HG02642 (cell line): ENCODE measurements at regions not wholly inside any gene's neighbourhood (a gene's known extent, or its start where the extent isn't known, plus 50 kb on each side); places are given as distances from the start of the nearest gene placed in this dataset.
A peak's percentile ranks its signal among the peaks of the same experiment; 100 is the strongest.

Experiments
- ATAC-seq: cut with Tn5 transposase; IDR thresholded peaks from one replicate; pipeline ENCODE4 v1.9.1; 2021; ENCODE audit warnings: mild to moderate bottlenecking; ENCODE audit not compliant: unreplicated experiment, poor library complexity

- peak; percentile 56 for ATAC-seq
Observed at GRCh38 chr5:5039918-5040317, 100.2 kb upstream of the ADAMTS16 start.

DNA sequence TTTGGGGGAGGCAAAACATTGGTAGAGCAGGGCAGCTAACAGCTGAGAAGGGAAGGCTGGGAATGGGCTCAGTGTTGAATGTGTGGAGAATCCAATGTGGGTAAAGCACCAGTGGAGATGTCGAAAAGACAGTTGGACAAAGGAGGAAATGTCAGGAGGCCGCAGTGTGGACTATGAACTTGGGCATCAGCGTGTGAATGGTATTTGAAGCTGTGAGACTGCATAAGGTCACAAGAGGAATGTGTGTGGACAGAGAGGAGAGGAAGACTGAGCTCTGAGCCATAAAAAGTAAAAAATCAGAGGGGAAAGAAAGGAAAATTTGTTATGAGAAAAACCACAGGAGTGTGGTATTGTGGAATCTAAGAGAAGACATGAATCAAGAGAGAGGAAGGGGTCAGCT is 99.4 kb upstream of the ADAMTS16 start:
- no peak for ATAC-seq

DNA sequence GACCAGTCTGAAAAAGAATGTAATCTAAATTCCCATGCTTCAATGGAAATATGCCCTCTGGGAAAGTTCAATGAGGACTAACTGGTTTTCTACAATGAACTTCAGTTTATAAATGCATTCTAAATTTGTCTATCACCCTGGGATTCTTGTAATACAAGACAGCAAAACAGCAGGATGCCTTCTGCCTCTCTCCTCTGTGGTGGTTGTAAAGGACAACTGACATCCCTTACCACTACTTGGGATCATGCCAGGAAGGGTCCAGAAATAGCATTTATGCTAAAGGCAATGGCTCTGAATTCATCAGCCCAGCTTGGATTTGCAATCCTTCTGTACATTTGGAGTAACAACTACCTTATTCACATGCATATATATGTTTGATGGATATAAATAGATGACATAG is 97.3 kb upstream of the ADAMTS16 start:
- no peak for ATAC-seq

- no peak for ATAC-seq
Observed at GRCh38 chr5:5043346-5043745, 96.8 kb upstream of the ADAMTS16 start.

DNA sequence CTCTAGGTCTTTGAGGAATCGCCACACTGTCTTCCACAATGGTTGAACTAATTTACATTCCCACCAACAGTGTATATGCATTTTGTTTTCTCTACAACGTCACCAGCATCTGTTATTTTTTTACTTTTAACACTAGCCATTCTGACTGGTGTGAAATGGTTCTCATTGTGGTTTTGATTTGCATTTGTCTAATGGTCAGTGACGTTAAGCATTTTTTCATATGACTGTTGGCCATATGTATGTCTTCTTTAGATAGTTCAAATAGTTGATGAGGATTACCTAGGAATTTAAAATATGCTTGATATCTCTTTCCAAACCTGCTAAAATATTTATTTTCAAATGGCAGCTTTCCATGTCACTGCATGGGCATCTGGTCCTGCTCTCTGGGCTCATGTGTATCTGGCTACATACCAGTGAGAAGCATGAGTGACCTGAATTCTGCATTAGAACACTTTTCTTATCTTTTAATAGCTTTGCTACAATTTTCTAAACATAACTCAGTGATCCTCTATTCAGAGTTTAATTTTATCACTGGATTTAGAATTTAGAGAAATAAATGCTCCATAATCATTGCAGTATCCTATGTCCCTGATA is 95.8 kb upstream of the ADAMTS16 start:
- ATAC-seq = no peak

DNA sequence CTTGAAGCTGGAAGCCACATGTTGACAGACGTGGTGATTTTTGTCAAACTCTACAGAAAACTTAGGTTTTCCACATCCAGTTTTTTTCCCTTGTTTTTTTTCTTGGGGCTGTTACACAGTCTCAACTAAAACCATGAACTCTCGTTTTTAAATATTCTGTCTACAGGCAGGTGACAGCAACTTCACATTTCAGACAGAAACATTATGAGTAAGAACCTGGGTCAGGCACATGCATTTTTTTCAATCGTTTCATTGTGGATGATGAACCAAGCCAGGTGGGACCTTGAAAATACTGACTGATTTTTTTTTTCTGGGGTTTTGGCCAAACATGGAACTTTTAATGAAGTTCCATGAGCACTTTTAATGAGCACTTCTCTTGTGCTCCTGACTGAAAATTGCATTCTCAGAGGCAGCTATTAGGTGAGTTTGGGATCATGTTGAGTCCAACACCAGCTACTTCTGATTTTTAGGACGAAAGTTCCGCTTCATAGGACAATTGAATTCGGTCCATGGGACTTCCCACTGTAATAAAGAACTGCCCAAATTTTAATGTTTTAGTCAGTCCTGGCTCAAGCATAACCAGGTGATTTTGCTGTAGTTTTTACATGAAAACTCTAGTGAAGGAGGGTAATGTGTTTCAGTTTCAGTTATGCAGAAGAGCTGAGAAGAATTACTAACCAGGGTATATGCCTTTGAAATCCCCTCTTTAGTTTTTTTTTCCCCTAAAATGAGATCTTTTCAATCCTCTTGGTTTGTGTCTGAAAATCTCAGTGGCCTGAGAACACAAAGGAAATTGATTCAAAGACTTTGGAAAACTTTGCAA is 93.2 kb upstream of the ADAMTS16 start:
- ATAC-seq = peak; percentile 86

- no peak for ATAC-seq
Observed at GRCh38 chr5:5050801-5051200, 89.3 kb upstream of the ADAMTS16 start.

GRCh38 chr5:5055712-5056111 is 84.4 kb upstream of the ADAMTS16 start:
- no peak for ATAC-seq

GRCh38 chr5:5061836-5062235 is 78.3 kb upstream of the ADAMTS16 start:
- ATAC-seq = no peak

GRCh38 chr5:5062525-5063302 is 77.4 kb upstream of the ADAMTS16 start:
- no peak for ATAC-seq

GRCh38 chr5:5063533-5063953 is 76.6 kb upstream of the ADAMTS16 start:
- ATAC-seq = peak; percentile 57

DNA sequence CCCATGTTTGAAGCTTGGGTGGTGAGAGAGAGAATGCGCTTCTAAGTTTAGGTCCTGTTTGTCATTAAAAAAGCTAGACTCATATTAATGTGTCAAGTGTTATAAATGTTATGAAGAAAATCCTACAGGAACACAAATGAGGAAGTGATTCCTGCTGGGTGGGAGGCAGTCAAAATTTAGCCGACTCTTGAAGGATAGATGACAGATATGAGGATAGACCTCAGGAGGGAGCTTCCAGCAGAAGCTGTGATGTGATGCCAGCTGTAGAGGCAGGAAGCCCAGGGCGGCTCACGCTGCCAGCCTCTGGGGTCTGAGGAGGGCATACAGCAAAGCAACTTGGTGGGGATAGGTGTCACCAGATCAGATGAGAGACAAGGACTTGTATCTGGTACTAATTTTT is 74.7 kb upstream of the ADAMTS16 start:
- no peak for ATAC-seq

DNA sequence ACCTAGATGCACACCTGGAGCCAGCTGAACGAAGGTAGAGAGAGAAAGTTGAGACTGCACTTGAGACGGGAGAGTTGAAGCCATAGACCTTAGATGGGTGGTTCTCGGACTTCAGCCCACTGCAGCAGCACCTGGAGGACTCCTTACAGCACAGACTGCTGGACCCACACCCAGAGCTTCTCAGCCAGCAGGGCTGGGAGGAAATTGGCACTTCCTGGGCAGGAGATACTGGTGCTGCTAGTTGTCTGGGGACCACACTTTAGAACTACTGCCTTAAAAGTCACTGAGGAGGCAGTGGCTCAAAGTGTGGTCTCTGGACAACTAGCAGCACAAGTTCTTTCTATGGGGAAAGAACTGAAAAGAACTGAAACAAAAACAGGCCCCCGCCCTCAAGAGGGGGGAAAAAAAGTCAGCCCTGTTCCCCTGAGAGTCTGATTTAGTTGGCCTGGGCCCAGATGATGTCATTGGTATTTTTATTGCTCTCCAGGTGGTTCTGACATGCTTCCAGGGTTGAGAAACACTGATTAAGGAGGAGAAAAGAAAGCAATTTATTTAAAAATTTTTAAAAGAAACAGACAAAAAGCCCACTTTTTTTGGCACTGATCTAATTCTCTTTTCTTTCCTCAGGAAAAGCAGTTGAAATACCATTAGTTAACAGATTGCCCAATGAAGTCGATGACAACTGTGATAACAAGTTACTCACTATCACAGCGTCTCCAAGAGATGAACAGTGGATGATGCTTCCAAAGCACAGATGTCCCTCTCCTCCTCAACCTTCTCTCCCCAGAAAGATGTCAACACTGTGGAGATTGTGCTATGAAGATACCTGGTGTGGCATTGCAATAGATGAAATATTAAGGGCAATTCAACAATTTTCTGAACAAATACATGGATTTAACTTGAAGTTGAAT is 73.6 kb upstream of the ADAMTS16 start:
- ATAC-seq = no peak

- no peak for ATAC-seq
Observed at GRCh38 chr5:5069851-5070250, 70.3 kb upstream of the ADAMTS16 start.

DNA sequence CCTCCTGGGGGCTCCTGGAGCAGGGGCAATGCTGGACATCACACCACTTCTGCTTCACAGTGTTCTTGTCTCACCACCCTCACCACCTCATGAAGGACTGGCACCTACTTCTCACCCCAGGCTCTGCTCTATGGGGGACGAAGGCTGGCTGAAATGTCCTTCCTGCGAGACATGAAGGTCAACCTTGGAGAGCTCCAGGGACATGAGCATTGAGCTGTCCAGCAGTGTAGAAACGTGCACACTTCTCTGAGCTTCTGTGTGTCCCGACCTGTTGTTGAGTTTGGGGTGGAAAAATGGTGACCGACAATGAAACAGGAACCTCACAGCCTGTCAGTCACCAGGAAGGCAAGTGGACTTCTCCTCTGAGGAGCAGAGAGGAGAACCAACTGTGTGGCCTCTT is 68.6 kb upstream of the ADAMTS16 start:
- no peak for ATAC-seq

DNA sequence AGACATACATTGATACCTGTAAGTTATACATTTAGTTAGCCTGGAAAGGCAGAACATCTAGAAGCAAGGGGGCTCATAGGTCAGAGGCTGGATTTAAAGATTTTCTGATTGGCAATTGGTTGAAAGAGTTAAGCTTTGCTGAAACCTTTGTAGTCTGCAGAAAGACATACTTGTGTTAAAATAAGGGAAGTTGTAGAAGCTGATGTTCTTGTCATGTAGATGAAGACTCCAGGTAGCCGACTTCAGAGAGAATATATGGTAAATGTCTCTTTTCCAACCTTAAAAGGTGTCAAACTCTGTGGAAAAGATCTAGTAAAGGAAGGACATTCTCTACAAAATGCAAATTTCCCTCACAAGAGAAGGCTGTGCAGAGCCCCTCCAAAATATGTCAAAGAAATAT is 62.9 kb upstream of the ADAMTS16 start:
- no peak for ATAC-seq

DNA sequence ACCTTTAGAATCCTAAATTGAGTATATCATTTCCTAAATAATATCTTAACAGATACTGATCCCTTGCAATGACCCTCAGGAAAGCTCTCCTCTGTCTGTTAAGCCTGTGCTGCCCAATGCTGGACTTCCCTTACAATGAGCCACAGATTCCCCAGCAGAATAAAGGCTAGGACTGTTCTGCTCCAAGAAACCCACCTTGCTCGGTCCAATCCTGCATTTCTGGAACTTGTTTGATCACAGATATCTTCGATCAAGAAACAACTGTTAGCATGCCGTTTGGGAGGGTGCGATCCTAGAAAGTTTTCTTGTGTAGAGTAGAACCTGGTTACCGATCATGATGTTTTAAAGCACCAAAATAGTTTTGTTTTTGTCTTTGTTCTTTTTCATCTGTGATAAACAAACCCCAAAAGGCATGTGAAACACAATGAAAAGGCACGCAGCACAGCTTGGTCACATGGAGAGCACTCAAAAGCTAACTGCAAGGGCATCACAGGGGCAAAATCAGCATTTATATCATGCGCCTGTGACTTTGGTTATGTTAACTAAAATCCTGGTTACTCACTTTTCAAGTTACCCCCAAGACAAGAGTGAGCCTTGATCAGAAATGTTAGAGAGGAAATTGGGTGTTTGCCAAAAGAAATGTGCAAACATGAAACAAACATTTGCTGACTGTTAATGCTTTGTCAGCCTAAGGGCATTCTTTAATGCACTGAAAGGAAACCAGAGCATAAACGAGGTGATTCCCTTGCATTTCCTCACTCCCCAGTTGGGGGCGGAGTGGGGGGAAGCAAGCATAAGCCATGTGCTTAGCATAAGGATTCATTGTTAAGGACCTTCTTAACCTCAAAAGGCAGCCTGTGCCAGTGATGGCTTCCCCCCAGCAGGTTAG is 61.9 kb upstream of the ADAMTS16 start:
- ATAC-seq = no peak

DNA sequence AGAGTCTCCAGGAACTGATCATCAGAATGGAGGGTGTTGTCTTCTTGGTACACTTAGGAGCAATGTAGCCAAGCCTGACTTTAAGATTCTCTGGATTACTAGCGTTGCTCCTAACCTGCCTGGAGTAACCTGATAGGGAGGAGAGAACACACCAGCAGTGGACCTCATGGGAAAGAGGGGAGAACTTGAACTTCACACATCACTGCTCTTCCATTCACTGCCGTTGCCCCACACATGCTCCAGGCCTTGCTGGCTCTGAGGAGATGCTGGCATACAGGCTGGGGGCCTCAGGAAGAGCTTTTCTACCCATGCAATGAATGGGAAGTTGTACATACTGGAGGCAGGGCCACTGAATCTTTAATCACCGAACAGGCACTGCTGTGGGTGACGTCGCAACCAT is 60.3 kb upstream of the ADAMTS16 start:
- ATAC-seq = no peak

DNA sequence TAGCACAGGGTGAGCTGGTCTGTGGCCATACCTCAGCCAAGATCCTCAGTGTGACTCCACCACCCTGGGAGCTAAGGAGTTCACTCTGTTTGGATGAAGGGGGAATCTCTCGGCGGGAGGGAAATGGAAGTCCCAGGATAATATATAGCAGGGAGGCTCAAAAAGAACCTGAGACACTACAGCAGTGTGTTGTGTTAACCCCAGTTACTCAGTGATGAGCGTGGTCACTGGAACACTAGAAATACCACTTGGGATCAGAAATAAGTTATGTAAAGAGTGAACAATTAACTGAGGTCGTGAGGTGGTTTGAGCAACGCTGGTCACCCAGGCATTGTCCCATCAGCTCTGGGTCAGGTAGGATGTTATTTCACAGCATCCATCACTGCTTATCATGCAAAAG is 59.3 kb upstream of the ADAMTS16 start:
- no peak for ATAC-seq
